ENCODE measurements at regions not wholly inside any gene's neighbourhood (a gene's known extent, or its start where the extent isn't known, plus 50 kb on each side); places are given as distances from the start of the nearest gene placed in this dataset.
A peak's percentile ranks its signal among the peaks of the same experiment; 100 is the strongest.

DNA sequence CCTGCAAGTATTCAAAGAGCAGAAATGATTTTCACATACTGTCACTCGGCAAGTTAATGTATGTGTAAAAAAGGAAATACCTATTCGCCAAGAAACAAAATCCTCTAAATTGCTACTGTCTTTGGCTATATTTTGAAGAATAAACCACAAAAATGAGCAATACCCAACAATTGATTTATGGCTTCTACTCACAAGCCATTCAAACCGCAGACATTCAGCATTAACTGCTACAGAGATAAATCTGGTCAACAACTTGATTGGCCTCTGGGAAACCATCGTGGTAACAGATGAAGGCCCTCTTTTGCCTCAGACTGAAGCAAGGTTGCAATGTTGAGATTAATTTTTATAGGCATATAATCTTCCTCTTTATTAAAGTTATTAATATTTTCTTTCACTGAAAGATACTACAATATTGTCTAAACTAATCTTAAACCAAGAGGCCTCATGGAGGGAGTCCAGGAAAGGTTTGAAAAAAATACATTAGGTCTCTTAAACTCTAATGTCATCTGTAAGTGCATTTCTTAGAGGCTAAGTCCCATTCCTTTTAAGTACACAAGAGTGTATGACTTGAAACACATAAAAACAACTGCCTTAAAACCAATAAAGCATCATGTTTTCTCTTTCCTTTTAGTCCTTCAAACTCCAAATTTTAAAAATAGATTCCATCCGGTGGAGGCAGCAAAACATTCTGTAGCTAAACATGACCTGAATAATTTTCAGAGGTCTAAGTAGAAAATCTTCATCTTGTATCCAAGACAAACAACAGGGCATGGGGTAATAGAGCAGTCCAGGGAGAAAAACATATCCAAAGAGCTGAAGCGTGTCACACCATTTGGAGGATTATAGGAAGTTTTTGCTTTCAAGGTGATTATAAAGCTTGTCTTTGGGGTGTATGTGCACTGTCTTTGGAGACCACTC lies 162.4 kb upstream of the TGFBR2 start:
- H3K27me3 ChIP-seq: no peaks in the 10 kb centered on the region
- no peaks in the 10 kb centered on the region for H3K9me3 ChIP-seq
- peaks cover 0 to 14% of the 10 kb centered on the region in 2 donors for H3K4me1 ChIP-seq
- TF ChIP-seq, protein P1, sequence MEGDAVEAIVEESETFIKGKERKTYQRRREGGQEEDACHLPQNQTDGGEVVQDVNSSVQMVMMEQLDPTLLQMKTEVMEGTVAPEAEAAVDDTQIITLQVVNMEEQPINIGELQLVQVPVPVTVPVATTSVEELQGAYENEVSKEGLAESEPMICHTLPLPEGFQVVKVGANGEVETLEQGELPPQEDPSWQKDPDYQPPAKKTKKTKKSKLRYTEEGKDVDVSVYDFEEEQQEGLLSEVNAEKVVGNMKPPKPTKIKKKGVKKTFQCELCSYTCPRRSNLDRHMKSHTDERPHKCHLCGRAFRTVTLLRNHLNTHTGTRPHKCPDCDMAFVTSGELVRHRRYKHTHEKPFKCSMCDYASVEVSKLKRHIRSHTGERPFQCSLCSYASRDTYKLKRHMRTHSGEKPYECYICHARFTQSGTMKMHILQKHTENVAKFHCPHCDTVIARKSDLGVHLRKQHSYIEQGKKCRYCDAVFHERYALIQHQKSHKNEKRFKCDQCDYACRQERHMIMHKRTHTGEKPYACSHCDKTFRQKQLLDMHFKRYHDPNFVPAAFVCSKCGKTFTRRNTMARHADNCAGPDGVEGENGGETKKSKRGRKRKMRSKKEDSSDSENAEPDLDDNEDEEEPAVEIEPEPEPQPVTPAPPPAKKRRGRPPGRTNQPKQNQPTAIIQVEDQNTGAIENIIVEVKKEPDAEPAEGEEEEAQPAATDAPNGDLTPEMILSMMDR (IDR thresholded peaks at IDR 0.05): no peak
- no peaks in the 10 kb centered on the region for H3K36me3 ChIP-seq
- no peak overlapping the region for H3K4me3 ChIP-seq
- DNase-seq (ENCODE audit: low spot score): no peak
- peak overlapping the region; percentile 27 to 92 for H3K27ac ChIP-seq

DNA sequence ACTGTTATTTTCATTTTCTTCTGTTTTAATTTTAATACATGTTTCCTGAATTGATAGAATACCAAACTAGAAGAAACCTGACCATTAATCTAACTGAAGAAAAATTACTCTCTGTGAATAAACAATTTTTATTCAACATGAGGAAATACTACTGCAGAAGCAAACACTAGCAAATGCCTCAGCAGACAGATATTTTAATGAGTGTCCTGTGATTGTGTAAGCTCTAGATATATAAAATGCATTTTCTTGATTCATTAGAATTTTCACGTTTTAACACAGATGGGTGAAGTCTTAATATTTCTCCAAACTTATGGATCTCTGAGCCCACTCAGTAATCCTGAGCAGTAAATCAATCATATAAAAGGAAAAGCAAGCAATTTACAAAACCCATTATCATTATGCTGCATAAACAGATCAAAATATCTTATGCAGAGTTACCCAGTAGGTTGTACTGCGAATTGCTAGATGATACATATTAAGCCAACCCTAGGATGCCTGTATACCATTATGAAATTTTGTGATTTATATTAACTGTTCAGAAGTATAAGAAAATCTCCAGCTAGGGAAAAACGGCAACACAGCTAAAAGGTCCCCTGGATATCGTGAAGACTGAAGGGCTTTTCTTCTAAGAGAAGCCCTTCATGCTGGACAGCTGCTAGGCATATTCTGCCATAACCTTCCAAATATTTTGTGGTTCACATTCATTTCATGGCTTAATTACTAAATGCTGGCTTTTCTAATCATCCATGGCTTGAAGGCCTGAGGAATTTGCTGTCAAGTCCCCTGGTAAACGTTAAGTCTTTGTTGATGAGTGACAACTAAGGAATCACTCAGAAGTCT lies 157.7 kb upstream of the TGFBR2 start:
- TF ChIP-seq, protein P1 (IDR thresholded peaks at IDR 0.05): no peak
- Histone ChIP-seq H3K27ac (peak overlapping the region in 1 of 2 donors; percentile 13), H3K9me3 (peaks cover 0 to 8% of the 10 kb centered on the region in 2 donors), H3K27me3 (no peaks in the 10 kb centered on the region), H3K36me3 (no peaks in the 10 kb centered on the region), H3K4me3 (no peak overlapping the region), H3K4me1 (peaks cover 0 to 7% of the 10 kb centered on the region in 2 donors)
- DNase-seq (ENCODE audit: low spot score): no peak

DNA sequence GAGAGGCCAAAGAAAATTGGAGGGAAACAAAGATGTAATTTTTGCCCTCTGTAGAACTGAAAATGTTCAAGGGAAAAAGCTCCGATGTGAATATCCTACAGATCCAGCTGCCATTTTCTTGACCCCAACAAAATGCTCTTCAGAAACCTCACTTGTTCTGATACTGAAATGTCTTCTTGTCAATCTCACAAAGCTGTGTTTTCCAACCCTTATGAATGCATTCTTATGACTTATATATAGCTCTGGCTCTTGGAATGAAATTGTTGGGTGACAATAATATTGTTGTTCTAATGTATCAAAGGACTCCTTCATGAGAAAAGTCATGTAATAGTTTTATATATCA lies 157.1 kb upstream of the TGFBR2 start:
- no peak overlapping the region for H3K4me3 ChIP-seq
- peaks cover 0 to 8% of the 10 kb centered on the region in 2 donors for H3K9me3 ChIP-seq
- H3K27ac ChIP-seq: peak overlapping the region in 1 of 2 donors; percentile 13
- TF ChIP-seq, protein P1 (IDR thresholded peaks at IDR 0.05): no peak
- peaks cover 0 to 7% of the 10 kb centered on the region in 2 donors for H3K4me1 ChIP-seq
- no peaks in the 10 kb centered on the region for H3K36me3 ChIP-seq
- no peaks in the 10 kb centered on the region for H3K27me3 ChIP-seq
- DNase-seq (ENCODE audit: low spot score): no peak

DNA sequence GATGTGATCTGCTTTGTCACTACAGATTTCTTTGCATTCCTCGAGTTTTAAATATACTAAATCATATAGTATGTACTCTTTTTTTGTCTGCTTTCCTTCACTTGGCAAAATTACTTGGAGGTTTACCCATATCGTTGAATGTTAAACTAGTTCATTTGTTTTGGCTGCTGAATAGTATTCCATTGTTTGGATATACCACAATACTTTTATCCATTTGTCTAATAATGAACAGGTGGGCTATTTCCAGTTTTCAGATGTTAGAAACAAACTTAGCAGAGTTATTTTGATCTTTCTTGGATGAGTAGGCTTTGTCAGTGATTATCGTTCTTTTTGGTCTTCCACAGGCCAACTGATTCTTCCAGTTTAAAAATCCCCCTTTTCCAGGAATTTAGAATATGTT lies 154.0 kb upstream of the TGFBR2 start:
- Histone ChIP-seq H3K27ac (peak overlapping the region; percentile 57 to 77), H3K9me3 (peaks cover 0 to 8% of the 10 kb centered on the region in 2 donors), H3K36me3 (no peaks in the 10 kb centered on the region)

DNA sequence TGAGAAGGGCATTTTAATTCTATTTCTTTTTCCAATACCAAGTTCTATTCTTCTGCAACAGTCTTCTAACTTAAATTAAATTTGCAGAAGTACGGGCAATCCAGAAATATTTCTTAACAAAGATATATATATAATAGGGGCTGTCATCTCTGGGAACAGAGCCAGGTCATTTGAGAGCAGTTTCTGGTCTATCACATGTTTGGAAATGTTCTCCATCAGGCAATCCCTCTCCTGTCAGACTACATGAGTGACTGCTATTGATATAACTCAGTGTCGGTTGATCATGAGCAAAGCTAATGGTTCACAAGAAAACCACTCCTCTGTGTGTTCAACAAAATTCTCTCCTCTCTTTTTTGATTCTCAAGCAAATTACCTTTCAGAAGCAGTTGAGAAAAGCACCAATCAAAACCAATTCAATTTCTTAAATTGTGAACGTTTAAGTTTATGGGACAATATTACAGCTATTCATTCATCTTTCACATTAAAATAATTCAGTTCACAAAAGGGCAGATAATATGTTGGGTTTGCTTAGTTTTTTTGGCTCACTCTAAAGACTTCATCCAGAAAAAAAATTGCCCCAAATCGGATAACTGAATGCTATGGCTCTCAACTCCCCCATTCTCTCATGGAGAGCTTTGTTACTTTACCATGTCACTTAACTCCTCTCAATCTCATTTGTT lies 152.9 kb upstream of the TGFBR2 start:
- TF ChIP-seq, protein P1 (IDR thresholded peaks at IDR 0.05): no peak
- Histone ChIP-seq H3K27me3 (no peaks in the 10 kb centered on the region), H3K4me1 (peaks cover 0 to 22% of the 10 kb centered on the region in 2 donors), H3K36me3 (no peaks in the 10 kb centered on the region), H3K27ac (peak overlapping the region; percentile 70 to 77), H3K4me3 (no peak overlapping the region), H3K9me3 (peaks cover 0 to 8% of the 10 kb centered on the region in 2 donors)
- no peak for DNase-seq (ENCODE audit: low spot score)

More for the DNA sequence above, 154.0 kb upstream of the TGFBR2 start:
- Histone ChIP-seq H3K4me3 (no peak overlapping the region), H3K27me3 (no peaks in the 10 kb centered on the region), H3K4me1 (peaks cover 0 to 13% of the 10 kb centered on the region in 2 donors)
- TF ChIP-seq, protein P1 (IDR thresholded peaks at IDR 0.05): no peak
- no peak for DNase-seq (ENCODE audit: low spot score)
